DOHH2 (cell line): ENCODE measurements at regions not wholly inside any gene's neighbourhood (a gene's known extent, or its start where the extent isn't known, plus 50 kb on each side); places are given as distances from the start of the nearest gene placed in this dataset.

Experiments
- H3F3A ChIP-seq: fragments of 200-600 bp; sonication (generic), shearing (Covaris generic); 2 replicates; pipeline ENCODE4 v1.6.0; 2016; ENCODE audit warnings: antibody characterized with exemption, mild to moderate bottlenecking; ENCODE audit not compliant: control insufficient read depth, insufficient read depth
- H3K27ac ChIP-seq: fragments of 200-600 bp; sonication (generic); 2 replicates; pipeline ENCODE4 v1.5.1; 2014; ENCODE audit warnings: low read depth, mild to moderate bottlenecking, low read length, moderate library complexity
- H3K27me3 ChIP-seq: fragments of 200-600 bp; sonication (generic); 2 replicates; pipeline ENCODE4 v1.6.1; 2014; ENCODE audit warnings: mild to moderate bottlenecking, low read length, mixed read lengths; ENCODE audit not compliant: control insufficient read depth
- H3K36me3 ChIP-seq: fragments of 200-600 bp; sonication (generic); 2 replicates; pipeline ENCODE4 v1.6.1; 2014; ENCODE audit warnings: mild to moderate bottlenecking, low read length, moderate library complexity, mixed read lengths; ENCODE audit not compliant: control insufficient read depth
- H3K4me1 ChIP-seq: fragments of 200-600 bp; sonication (generic); 2 replicates; pipeline ENCODE4 v1.6.1; 2014; ENCODE audit warnings: mild to moderate bottlenecking, low read length, mixed read lengths; ENCODE audit not compliant: control insufficient read depth
- H3K4me2 ChIP-seq: fragments of 200-600 bp; sonication (generic); 2 replicates; pipeline ENCODE4 v1.6.0; 2014; ENCODE audit warnings: mild to moderate bottlenecking, low read length, moderate library complexity
- H3K4me3 ChIP-seq: fragments of 200-600 bp; sonication (generic); 2 replicates; pipeline ENCODE4 v1.5.1; 2014; ENCODE audit warnings: mild to moderate bottlenecking, low read length, mixed read lengths
- H3K79me2 ChIP-seq: fragments of 200-600 bp; sonication (generic); 2 replicates; pipeline ENCODE4 v1.6.1; 2014; ENCODE audit warnings: mild to moderate bottlenecking, low read length, mixed read lengths; ENCODE audit not compliant: control insufficient read depth
- H3K9me2 ChIP-seq: fragments of 200-600 bp; sonication (generic); replicated peaks from 2 replicates; pipeline ENCODE4 v1.6.1; 2014; ENCODE audit warnings: mild to moderate bottlenecking, low read length, mixed read lengths; ENCODE audit not compliant: control insufficient read depth
- H3K9me3 ChIP-seq: fragments of 200-600 bp; sonication (generic); 2 replicates; pipeline ENCODE4 v1.6.1; 2014; ENCODE audit warnings: antibody characterized with exemption, low read length, mixed read lengths; ENCODE audit not compliant: control insufficient read depth, insufficient read depth
- H4K20me1 ChIP-seq: fragments of 200-600 bp; sonication (generic); 2 replicates; pipeline ENCODE4 v1.6.0; 2014; ENCODE audit warnings: low read depth, mild to moderate bottlenecking, antibody characterized with exemption, low read length, moderate library complexity; ENCODE audit not compliant: control insufficient read depth, insufficient read depth
- EZH2phosphoT487 ChIP-seq: fragments of 200-600 bp; sonication (generic); IDR thresholded peaks from 2 replicates; pipeline ENCODE4 v1.6.1; 2017; ENCODE audit warnings: borderline replicate concordance, mild to moderate bottlenecking, antibody characterized with exemption, low read length, moderate library complexity, mixed read lengths
- TF ChIP-seq, protein P1 (sequence below): fragments of 200-600 bp; sonication (generic); IDR thresholded peaks from one replicate; pipeline ENCODE4 v1.5.1; 2014; ENCODE audit warnings: antibody characterized with exemption, mild to moderate bottlenecking, low read depth, low read length; ENCODE audit not compliant: poor library complexity, severe bottlenecking

DNA sequence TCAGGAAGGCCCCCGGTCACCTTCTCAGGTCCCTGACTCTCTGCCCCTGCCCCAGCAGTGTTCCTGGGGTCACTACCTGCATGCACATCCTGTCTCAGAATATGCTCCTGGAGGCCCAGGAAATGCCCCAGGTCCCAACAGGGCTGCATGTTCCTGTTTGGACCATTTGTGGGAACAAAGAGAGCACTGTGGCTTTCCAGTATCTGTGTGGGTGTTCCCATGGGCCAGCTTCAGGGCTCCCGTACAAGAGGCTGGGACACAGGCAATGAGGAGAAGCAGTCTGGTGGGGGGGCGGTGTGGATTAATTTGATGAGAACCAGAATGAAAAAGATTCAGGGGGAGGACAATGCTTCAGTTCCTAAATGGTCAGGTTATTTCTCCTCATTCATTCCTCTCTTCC lies 61.5 kb upstream of the GGTLC1 start:
- Histone ChIP-seq H3F3A (no peaks in the 10 kb centered on the region), H3K27ac (no peak overlapping the region), H3K27me3 (no peaks in the 10 kb centered on the region), H3K79me2 (no peaks in the 10 kb centered on the region), H4K20me1 (no peaks in the 10 kb centered on the region), H3K9me3 (no peaks in the 10 kb centered on the region), H3K4me1 (no peaks in the 10 kb centered on the region), H3K36me3 (no peaks in the 10 kb centered on the region), H3K4me2 (no peak overlapping the region), H3K9me2 (no peaks in the 10 kb centered on the region), H3K4me3 (no peak overlapping the region)
- no peak for TF ChIP-seq EZH2phosphoT487
- TF ChIP-seq, protein P1, sequence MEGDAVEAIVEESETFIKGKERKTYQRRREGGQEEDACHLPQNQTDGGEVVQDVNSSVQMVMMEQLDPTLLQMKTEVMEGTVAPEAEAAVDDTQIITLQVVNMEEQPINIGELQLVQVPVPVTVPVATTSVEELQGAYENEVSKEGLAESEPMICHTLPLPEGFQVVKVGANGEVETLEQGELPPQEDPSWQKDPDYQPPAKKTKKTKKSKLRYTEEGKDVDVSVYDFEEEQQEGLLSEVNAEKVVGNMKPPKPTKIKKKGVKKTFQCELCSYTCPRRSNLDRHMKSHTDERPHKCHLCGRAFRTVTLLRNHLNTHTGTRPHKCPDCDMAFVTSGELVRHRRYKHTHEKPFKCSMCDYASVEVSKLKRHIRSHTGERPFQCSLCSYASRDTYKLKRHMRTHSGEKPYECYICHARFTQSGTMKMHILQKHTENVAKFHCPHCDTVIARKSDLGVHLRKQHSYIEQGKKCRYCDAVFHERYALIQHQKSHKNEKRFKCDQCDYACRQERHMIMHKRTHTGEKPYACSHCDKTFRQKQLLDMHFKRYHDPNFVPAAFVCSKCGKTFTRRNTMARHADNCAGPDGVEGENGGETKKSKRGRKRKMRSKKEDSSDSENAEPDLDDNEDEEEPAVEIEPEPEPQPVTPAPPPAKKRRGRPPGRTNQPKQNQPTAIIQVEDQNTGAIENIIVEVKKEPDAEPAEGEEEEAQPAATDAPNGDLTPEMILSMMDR: no peak

DNA sequence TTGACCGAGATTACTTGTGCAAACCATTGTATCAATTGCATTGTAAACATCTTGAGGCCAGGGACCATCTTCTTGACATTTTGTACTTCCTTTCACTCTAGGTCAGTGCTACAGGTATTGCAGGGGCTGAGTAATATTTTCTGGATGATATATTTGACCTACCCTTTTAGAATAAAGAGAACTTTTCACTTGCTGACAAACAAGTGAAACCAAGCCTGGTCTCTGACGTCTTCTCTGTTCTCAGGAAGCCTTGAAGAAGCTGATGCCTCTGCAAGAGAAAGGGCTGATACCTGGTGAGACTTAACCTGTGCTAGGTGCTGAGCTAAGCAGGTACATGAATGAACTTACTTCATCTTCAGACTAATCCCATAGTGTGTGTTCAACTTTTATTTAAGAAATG lies 60.5 kb upstream of the GGTLC1 start:
- Histone ChIP-seq H3K79me2 (no peaks in the 10 kb centered on the region), H3K27me3 (no peaks in the 10 kb centered on the region), H3K4me1 (no peaks in the 10 kb centered on the region), H3K9me3 (no peaks in the 10 kb centered on the region), H3K27ac (no peak overlapping the region), H3K4me2 (no peak overlapping the region), H3K4me3 (no peak overlapping the region), H3F3A (no peaks in the 10 kb centered on the region), H4K20me1 (no peaks in the 10 kb centered on the region), H3K36me3 (no peaks in the 10 kb centered on the region), H3K9me2 (no peaks in the 10 kb centered on the region)
- TF ChIP-seq, protein P1: no peak
- no peak for TF ChIP-seq EZH2phosphoT487

DNA sequence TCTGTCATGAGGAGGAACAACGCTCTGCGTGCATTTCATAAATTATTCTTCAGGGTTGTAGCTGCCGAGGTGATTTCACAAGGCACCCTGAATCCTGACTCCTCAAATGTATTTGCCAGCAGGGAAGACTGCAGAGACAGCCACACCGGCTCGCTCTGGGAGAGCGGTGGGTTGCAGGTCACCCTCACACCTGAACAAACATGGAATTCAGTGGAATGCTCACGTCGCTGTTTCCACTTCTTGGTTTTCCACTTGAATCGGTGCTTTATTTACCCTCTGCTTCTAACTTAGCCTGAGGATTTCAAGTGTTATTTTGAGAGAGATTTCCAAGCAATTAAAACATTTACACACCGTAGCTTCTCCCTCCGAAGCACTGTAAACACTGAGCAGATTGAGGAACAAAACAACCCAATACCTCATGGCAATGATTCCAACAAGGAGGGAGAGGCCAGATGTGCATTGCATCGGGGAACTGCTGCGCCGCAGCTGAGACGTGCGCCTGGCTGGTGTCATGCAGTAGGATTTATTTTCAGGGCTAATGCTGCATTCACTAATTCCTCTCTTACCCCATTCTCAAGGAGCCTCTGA lies 59.5 kb upstream of the GGTLC1 start:
- no peaks in the 10 kb centered on the region for H3K9me2 ChIP-seq
- no peak overlapping the region for H3K4me2 ChIP-seq
- H3K36me3 ChIP-seq: no peaks in the 10 kb centered on the region
- H3K4me1 ChIP-seq: no peaks in the 10 kb centered on the region
- H3K27ac ChIP-seq: no peak overlapping the region
- no peaks in the 10 kb centered on the region for H4K20me1 ChIP-seq
- H3K27me3 ChIP-seq: no peaks in the 10 kb centered on the region
- H3K9me3 ChIP-seq: no peaks in the 10 kb centered on the region
- H3K4me3 ChIP-seq: no peak overlapping the region
- no peak for TF ChIP-seq EZH2phosphoT487
- TF ChIP-seq, protein P1: no peak
- no peaks in the 10 kb centered on the region for H3K79me2 ChIP-seq
- no peaks in the 10 kb centered on the region for H3F3A ChIP-seq
